NCI-H69 (cell line): ENCODE measurements at regions not wholly inside any gene's neighbourhood (a gene's known extent, or its start where the extent isn't known, plus 50 kb on each side); places are given as distances from the start of the nearest gene placed in this dataset.

Experiments
- DNase-seq: peaks from one replicate; lab custom pipeline; 2025; lab: John Stamatoyannopoulos, UW

GRCh38 chr14:85366226-85366625, 163.7 kb upstream of the FLRT2 start:
- no peak for DNase-seq

- no peak for DNase-seq
Observed at GRCh38 chr14:85380881-85381280, 149.1 kb upstream of the FLRT2 start.

GRCh38 chr14:85382341-85382740, 147.6 kb upstream of the FLRT2 start:
- no peak for DNase-seq

GRCh38 chr14:85387181-85387580, 142.8 kb upstream of the FLRT2 start:
- no peak for DNase-seq

- no peak for DNase-seq
Observed at GRCh38 chr14:85390236-85390635, 139.7 kb upstream of the FLRT2 start.

- no peak for DNase-seq
Observed at GRCh38 chr14:85391455-85391854, 138.5 kb upstream of the FLRT2 start.

- DNase-seq = no peak
Observed at GRCh38 chr14:85391892-85392291, 138.1 kb upstream of the FLRT2 start.

GRCh38 chr14:85399186-85399585, 130.8 kb upstream of the FLRT2 start:
- no peak for DNase-seq

- DNase-seq = no peak
Observed at GRCh38 chr14:85400678-85401077, 129.3 kb upstream of the FLRT2 start.

GRCh38 chr14:85401384-85401783, 128.6 kb upstream of the FLRT2 start:
- DNase-seq = peak; percentile 33

- DNase-seq = peak; percentile 88
Observed at GRCh38 chr14:85402569-85403162, 127.3 kb upstream of the FLRT2 start.

- DNase-seq = no peak
Observed at GRCh38 chr14:85409481-85410210, 120.3 kb upstream of the FLRT2 start.

GRCh38 chr14:85412756-85413155, 117.2 kb upstream of the FLRT2 start:
- DNase-seq = no peak

GRCh38 chr14:85413836-85414526, 116.0 kb upstream of the FLRT2 start:
- no peak for DNase-seq

GRCh38 chr14:85415015-85415712, 114.8 kb upstream of the FLRT2 start:
- DNase-seq = peak; percentile 93

- DNase-seq = no peak
Observed at GRCh38 chr14:85416771-85417170, 113.2 kb upstream of the FLRT2 start.

- DNase-seq = no peak
Observed at GRCh38 chr14:85417396-85417795, 112.5 kb upstream of the FLRT2 start.

- no peak for DNase-seq
Observed at GRCh38 chr14:85418721-85419120, 111.2 kb upstream of the FLRT2 start.

- DNase-seq = no peak
Observed at GRCh38 chr14:85420278-85420677, 109.7 kb upstream of the FLRT2 start.

GRCh38 chr14:85420707-85421106, 109.2 kb upstream of the FLRT2 start:
- DNase-seq = no peak

GRCh38 chr14:85421186-85421877, 108.6 kb upstream of the FLRT2 start:
- no peak for DNase-seq

GRCh38 chr14:85423889-85424288, 106.1 kb upstream of the FLRT2 start:
- no peak for DNase-seq
